Astrocyte of the cerebellum (primary cell): ENCODE measurements at regions not wholly inside any gene's neighbourhood (a gene's known extent, or its start where the extent isn't known, plus 50 kb on each side); places are given as distances from the start of the nearest gene placed in this dataset.

ENCODE experiments used
- DNase-seq: peaks from one replicate; pipeline ENCODE4 v3.0.0-alpha.2; 2011; ENCODE audit warnings: low read depth
- H3K4me3 ChIP-seq: 2 replicates; pipeline ENCODE4 v1.5.1; 2011; ENCODE audit warnings: mild to moderate bottlenecking, low read depth, low read length, moderate library complexity
- in situ Hi-C: cut with HindIII; loops from 2 replicates; pipeline ENCODE4 v1.10.0; 2017; ENCODE audit warnings: low sequenced_read_pairs
- TF ChIP-seq, protein P1 (sequence below): IDR thresholded peaks from 2 replicates; pipeline ENCODE4 v1.5.1; 2012; ENCODE audit warnings: low read length, low read depth, moderate library complexity, mild to moderate bottlenecking; ENCODE audit errors: missing control alignments

DNA sequence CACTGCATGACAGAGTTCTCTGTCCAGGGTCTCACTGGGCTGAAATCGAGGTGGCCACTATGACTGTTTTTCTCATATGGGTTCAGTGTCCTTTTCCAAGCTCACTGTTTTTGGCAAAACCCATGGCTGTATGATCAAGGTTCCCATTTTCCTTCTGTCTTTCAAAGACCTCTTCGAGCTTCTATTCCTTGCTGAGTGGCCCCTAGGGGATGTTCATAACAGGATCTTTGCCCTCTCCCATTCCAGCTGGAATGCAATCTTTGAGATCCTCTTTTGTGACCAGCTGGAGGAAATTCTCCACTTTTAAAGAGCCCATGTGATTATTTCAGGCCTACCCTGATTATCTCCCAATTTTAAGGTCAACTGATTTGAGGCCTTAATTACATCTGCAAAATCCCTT is 572.5 kb upstream of the SLC10A2 start:
- TF ChIP-seq, protein P1, sequence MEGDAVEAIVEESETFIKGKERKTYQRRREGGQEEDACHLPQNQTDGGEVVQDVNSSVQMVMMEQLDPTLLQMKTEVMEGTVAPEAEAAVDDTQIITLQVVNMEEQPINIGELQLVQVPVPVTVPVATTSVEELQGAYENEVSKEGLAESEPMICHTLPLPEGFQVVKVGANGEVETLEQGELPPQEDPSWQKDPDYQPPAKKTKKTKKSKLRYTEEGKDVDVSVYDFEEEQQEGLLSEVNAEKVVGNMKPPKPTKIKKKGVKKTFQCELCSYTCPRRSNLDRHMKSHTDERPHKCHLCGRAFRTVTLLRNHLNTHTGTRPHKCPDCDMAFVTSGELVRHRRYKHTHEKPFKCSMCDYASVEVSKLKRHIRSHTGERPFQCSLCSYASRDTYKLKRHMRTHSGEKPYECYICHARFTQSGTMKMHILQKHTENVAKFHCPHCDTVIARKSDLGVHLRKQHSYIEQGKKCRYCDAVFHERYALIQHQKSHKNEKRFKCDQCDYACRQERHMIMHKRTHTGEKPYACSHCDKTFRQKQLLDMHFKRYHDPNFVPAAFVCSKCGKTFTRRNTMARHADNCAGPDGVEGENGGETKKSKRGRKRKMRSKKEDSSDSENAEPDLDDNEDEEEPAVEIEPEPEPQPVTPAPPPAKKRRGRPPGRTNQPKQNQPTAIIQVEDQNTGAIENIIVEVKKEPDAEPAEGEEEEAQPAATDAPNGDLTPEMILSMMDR, result no peak
- no peak for DNase-seq
- in situ Hi-C loops, result no loop called here
- H3K4me3 ChIP-seq, result no peak overlapping the region

DNA sequence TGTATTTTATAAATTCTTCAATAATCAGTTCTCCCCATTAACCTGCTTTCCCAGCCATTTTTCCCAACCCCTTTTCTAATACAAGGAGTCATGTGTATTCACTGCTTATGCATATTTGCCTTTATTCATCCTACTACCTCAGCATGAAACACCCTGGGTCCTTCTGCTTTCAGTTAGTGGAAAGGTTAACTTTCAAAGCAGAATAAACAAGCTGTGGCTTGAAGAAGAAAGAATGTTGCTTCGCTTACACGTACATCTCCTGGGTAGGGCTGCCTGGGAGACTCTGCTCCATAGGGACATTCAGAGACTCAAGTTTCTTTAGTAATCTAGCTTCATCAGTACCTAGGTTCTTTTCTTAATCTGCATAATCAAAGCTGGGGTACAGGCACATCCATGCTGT is 567.8 kb upstream of the SLC10A2 start:
- H3K4me3 ChIP-seq, result no peak overlapping the region
- no peak for DNase-seq
- TF ChIP-seq, protein P1, result no peak
- in situ Hi-C loops, result no loop called here

DNA sequence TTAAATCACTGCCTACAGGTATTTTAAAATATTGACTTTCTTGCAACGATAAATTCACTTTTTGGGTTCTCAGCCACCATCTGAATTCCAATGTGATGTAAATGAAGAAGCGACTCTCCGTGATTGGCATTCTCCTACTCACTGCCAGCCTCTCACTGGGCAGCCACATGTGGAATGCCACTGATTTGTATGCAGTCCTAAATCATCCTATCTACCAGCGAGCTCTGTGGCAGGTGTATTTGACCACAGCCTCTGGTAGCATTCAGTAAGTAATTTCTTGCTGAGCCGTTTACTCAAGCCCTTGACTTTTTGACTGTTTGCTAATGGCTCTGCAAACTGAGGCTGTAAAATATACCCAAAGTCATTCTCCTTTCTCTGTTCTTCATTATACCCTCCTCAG is 559.0 kb upstream of the SLC10A2 start:
- in situ Hi-C loops, result no loop called here
- no peak overlapping the region for H3K4me3 ChIP-seq
- TF ChIP-seq, protein P1, result no peak
- no peak for DNase-seq

DNA sequence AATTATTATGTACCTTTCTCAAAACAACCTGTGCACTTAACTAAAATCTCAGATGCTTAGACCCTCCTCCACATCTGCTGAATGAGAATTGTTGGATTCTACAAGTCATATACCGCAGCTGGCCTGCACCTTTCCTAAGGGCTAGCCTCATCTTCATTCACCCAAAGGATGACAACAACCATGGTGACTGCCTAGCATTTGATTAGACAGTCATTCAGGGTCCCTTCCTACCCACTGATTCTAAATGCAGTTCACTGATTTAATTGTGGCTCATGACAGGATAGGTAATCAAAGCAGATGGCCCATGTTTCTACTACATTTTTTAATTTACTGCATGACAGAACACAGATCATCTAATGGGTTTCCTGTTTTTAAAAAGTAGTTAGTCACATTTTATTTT is 551.9 kb upstream of the SLC10A2 start:
- H3K4me3 ChIP-seq, result no peak overlapping the region
- no peak for DNase-seq
- in situ Hi-C loops, result no loop called here
- TF ChIP-seq, protein P1, result no peak

DNA sequence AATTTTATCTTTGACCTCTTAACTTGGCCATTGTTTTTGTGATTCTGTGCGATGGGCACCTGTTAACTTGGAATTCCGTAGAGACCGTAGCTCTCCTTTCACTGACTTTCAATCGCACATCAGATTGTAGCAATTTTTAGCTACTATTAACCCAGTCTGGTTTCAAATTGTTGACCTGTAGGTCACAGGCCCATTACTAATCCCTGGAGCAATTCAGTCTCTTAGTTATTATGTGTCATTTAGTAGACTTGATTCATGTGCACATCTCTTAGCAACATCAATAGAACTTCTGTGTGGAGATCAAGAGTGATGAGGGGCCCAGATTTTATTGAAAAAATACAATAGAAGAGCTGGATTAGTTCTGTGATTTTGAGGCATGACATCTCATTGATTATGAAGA is 549.6 kb upstream of the SLC10A2 start:
- TF ChIP-seq, protein P1, result no peak
- no peak for DNase-seq
- no peak overlapping the region for H3K4me3 ChIP-seq
- in situ Hi-C loops, result no loop called here

DNA sequence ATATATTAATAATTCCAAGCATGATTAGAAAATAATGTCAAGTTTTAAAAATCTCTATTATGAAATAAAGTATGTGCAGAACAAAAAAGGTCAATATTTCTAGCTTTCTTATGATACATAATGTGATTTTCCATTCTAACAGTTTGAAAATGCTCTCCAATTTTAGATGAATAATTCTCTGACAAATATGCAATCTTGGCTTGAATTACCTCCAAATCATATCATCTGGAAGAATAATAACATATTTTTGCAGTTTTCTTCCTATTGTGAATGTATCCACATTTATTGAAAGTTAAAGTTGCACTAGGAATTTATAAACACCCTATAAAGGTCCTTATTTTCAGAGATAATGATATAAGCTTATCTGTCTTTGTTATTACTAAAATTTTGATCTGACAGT is 548.5 kb upstream of the SLC10A2 start:
- no peak for DNase-seq
- TF ChIP-seq, protein P1, result no peak
- in situ Hi-C loops, result no loop called here
- no peak overlapping the region for H3K4me3 ChIP-seq

DNA sequence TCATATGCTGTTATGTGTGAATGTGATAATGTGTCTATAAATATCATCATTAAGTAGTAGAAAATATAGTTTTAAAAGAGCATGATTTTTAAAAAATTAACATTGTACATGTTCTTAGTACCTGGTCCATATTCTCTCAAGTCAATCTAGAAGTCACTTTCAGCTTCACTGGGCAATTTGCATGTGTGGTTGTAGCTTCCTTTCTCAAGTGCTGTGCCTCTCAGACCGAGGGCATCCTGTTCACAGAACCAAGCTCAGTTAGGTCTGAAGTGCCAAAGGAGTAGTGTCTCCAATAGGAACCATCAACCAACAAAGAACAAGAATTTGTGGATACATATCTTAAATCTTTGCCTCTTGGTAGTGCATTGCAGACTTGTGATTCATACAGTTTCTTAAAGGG is 541.8 kb upstream of the SLC10A2 start:
- in situ Hi-C loops, result no loop called here
- TF ChIP-seq, protein P1, result no peak
- no peak for DNase-seq
- no peak overlapping the region for H3K4me3 ChIP-seq
